HG03108 (cell line): ENCODE measurements at regions not wholly inside any gene's neighbourhood (a gene's known extent, or its start where the extent isn't known, plus 50 kb on each side); places are given as distances from the start of the nearest gene placed in this dataset.
"Not testable (repeated sequence)": the region's sequence is repeated elsewhere in the genome, so short reads cannot be mapped to it uniquely, and the experiment has no call there.

Experiments used
- ATAC-seq: cut with Tn5 transposase; IDR thresholded peaks from one replicate; pipeline ENCODE4 v1.9.1; 2021; ENCODE audit warnings: moderate library complexity; ENCODE audit not compliant: unreplicated experiment

GRCh38 chr2:192488158-192488557, 293.4 kb upstream of the TMEFF2 start:
- ATAC-seq, result not testable (repeated sequence)

DNA sequence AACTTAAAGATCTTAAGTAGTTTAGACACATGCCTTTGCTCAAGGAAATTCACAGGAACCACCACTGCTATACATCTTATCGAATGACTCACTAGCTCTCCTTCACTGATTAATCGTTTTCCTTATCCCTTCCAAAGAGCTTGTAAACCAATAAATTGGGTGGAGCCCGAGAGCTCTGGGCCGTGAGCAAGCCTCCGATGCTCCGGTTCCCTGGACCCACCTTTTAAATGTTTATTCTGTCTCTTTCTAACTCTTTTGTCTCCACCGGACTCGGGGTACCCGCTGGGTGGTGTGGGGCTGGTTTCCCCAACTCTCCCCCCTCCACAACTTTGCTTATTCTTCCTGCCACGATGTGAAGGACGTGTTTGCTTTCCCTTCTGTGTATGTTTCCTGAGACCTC, 292.9 kb upstream of the TMEFF2 start:
- no peak for ATAC-seq

GRCh38 chr2:192484903-192485302, 290.2 kb upstream of the TMEFF2 start:
- no peak for ATAC-seq

DNA sequence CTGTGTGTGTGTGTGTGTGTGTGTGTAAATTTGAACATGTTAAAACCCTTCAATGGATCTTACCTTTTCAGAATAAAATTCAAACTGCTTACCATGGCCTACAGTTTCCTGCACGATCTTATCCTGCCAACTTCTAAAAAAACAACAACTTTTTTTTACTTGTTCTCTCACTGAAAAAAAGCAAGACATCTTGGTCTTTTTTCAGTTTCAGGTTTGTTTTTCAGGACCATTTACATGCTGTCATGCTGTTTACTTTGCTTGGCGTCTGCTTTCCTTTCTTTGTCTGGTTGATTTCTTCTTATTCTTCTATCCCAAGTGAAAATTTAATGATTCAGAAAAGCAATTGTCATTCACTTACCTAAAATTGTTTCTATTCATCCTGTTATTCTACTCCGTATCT, 286.3 kb upstream of the TMEFF2 start:
- no peak for ATAC-seq

DNA sequence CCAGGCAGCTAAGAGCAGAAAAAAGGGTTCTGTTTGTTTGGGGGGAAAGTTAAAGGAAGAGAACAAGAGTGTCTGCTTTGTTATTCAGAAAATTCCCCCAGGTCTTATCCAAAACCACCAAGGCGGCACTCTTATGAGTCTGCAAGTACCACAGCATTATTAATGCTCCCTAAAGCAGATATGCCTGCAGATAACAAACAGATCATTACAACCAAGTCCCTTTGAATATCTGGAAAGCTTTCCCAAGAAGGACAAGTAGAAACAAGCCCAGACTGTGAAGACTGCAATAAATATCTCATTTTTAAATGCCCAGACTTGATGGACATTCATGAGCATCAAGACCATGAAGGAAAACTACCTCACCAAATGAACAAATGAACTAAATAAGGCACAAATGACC, 278.6 kb upstream of the TMEFF2 start:
- ATAC-seq, result no peak

DNA sequence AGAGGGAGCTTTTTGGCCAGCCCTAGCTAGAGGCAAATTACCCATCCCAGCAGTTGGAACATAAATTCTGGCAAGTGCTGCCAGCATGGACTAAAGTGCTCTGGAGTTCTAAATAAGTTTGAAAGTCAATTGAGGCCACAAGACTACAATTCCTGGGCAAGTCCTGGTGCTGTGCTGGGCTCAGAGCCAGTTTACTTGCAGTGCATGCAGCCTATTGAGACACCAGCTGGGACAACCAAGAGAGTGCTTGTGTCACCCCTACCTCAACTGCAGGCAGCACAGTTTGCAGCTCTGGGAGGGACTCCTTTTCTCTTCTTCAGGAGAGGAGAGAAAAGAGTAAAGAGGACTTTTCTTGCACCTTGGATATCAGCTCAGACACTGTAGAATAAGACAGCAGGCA, 277.2 kb upstream of the TMEFF2 start:
- no peak for ATAC-seq

- no peak for ATAC-seq
These were observed 274.9 kb upstream of the TMEFF2 start for GRCh38 chr2:192469612-192470011.

- no peak for ATAC-seq
These were observed 273.4 kb upstream of the TMEFF2 start for GRCh38 chr2:192467953-192468660.

GRCh38 chr2:192465141-192465540, 270.4 kb upstream of the TMEFF2 start:
- ATAC-seq, result no peak

DNA sequence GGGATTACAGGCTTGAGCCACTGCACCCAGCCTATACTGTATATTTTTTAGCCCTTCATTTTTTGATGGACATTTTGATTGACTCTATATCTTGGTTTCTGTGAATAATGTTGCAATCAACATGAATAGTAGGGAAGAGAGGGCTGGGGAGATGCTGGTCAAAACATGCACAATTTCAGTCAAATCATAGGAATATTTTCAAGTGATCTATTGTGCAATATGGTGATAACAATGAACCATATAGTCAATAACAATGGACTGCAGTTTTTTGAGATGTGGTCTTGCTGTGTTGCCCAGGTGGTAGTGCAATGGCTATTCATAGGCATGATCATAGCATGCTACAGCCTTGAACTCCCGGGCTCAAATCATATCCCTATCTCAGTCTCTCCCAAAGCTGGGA, 264.7 kb upstream of the TMEFF2 start:
- no peak for ATAC-seq

- no peak for ATAC-seq
These were observed 254.1 kb upstream of the TMEFF2 start for GRCh38 chr2:192448881-192449280.

DNA sequence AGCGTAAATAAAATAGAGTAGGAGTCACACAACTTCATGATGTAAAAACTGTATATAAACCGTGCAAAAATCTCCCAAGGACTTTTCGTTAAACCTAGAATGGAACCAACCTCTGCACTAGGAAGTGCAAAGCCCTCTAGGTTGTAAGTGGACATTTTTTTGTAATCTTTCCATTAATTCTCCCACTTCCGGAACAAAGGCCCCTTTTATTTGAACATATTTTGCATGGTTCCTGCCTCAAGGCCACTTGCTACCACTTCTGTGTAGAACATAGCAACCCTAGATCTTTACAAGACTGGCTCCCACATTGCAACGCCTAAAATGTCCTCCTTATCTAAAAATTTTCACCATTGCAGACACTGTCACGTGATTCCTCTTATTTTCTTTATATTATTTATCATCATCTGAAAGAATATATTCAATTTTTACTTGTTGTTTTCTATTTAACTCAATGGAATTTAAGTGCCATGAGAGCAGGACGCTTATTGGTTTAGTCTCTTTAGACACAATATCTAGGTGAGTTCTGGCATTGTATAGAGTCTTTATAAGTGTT, 249.6 kb upstream of the TMEFF2 start:
- no peak for ATAC-seq

- ATAC-seq, result no peak
These were observed 249.1 kb upstream of the TMEFF2 start for GRCh38 chr2:192443831-192444230.

- ATAC-seq, result no peak
These were observed 243.5 kb upstream of the TMEFF2 start for GRCh38 chr2:192438239-192438638.

DNA sequence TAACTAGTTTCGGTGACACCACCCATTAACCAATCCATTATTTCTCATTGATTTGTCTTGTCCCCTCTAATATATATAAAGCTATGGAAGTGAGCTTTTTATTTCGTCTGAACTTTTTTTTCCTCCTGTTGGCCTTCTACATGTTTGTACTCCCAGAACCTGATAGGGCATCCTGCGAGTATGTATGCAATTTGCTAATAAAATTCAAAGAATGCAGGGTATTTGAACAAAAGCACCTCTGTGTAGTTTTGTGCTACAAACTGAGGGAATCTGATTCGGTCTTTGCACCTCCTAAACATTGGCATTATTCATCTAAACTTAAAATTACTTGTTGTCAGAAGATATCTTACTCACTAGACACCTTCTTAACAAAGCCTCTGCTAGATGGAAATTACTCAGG, 242.9 kb upstream of the TMEFF2 start:
- no peak for ATAC-seq

GRCh38 chr2:192424243-192424642, 229.5 kb upstream of the TMEFF2 start:
- no peak for ATAC-seq

DNA sequence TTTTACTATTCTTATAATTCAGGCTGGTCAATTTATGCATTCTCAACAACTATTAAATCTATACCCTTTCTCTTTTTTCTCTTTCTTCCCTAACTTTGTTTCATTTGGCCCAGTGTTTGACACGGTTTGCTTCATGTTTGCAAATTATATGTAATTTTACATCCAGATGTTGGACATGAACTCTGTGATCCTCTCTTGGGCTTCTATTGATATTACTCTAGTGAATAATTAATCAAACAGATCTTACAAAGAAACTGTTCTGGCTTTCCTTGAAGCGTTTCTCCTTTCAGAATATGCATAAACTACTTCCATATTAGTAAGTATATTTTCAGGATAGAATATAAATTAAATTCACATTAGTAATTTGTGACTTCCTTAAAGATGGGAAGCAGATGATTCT, 225.1 kb upstream of the TMEFF2 start:
- no peak for ATAC-seq

DNA sequence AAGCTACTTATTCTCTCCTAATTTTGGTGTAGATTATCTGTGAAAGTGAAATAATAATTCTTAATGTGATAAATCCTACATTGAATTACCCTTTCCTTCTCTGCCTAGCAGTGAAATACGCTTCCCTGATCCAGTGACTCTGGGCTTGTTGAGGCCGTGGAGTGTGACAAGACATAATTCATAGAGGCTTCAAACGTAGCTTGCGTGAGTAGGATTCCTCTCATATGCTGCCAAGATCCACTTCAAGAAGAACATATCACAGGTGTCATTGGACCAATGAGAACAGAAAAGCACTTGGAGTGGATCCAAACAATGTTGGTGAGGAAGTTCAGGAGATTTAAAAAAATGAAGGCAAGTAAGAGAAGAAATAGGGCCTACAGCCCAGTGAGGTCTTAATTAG, 221.3 kb upstream of the TMEFF2 start:
- ATAC-seq, result no peak

- no peak for ATAC-seq
These were observed 220.1 kb upstream of the TMEFF2 start for GRCh38 chr2:192414794-192415193.

- no peak for ATAC-seq
These were observed 219.3 kb upstream of the TMEFF2 start for GRCh38 chr2:192413812-192414681.

DNA sequence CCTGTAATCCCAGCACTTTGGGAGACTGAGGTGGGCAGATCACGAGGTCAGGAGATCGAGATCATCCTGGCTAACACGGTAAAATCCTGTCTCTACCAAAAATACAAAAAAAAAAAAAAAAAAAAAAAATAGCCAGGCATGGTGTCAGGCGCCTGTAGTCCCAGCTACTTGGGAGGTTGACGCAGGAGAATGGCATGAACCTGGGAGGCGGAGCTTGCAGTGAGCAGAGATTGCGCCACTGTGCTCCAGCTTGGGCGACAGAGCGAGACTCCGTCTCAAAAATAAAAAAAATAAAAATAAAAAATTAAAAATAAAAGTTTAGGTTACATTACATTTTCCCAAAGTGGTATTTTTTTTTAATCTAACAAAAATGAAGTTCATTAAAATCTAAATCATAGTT, 218.1 kb upstream of the TMEFF2 start:
- not testable (repeated sequence) for ATAC-seq

DNA sequence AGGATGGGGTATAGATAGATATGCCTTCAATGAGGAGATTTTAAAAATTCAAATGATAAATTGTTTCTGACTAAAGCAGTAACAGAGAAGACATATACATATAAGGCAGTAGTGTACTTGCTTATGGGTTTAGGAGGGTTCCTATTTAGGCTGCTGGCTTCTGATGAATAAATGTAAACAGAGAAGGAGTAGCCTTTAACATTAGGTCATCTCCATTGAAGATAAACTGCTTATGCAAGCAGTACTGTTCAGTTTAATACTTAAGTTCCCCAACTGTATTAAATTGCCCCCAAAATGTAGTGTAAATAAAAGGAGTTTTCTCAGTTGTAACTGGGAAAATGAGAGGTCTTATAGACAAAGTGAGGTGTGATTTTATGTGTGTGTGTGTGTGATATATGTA, 217.7 kb upstream of the TMEFF2 start:
- no peak for ATAC-seq
